HG03095 (cell line): ENCODE measurements at regions not wholly inside any gene's neighbourhood (a gene's known extent, or its start where the extent isn't known, plus 50 kb on each side); places are given as distances from the start of the nearest gene placed in this dataset.
"Not testable (repeated sequence)": the region's sequence is repeated elsewhere in the genome, so short reads cannot be mapped to it uniquely, and the experiment has no call there.

ENCODE experiments used
- ATAC-seq: cut with Tn5 transposase; IDR thresholded peaks from one replicate; pipeline ENCODE4 v1.9.1; 2021; ENCODE audit warnings: moderate library complexity; ENCODE audit not compliant: unreplicated experiment

- no peak for ATAC-seq
These were observed 136.3 kb downstream of the TFAP2C start for GRCh38 chr20:56765172-56766073.

GRCh38 chr20:56766528-56766927, 137.4 kb downstream of the TFAP2C start:
- no peak for ATAC-seq

DNA sequence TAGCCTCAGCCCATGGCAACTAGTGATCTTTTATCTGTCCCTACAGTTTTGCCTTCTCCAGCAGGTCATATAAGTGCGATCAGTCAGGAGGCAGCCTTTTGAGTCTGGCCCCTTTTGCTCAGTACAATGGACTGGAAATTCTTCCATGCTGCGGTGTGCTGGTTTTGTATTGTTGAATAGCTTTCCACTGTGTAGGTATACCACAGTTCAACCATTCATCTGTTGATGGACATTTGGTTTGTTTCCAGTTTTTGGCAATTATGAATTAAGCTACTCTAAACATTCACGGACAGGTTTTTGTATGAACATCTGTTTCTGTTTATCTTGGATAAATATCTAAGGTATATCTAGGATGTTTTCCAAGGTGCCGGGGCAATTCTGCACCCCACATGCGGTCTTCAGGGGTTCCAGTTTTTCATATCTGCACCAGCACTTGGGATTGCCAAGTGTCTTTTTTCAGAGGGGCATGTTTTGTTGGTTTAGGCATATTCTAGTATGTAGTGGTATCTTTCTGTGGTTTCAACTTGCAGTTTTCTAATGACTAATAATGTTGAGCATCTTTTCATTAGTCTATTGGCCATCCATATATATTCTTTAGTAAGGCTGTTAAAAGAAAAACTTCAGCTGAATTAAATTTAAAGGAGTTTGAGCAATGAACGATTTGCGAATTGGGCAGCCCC, 141.0 kb downstream of the TFAP2C start:
- no peak for ATAC-seq

DNA sequence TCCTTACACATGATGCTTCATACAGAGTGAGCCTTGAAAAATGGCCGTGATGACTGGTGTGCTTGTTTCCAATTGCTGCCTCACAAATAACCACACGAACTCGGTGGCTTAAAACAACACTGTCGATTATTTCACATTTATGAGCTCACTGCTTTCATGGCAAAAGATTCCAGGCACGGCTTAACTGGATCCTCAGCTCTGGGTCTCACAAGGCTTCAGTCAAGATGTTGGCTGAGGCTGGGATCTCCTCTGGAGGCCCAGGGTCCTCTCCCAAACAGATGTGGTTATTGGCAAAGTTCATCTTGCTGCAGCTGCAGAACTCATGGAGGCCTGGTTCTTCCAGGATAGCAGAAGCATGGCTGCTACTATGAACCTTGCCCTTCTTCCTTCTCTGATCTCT, 144.6 kb downstream of the TFAP2C start:
- no peak for ATAC-seq

- ATAC-seq: no peak
These were observed 145.8 kb downstream of the TFAP2C start for GRCh38 chr20:56774873-56775272.

GRCh38 chr20:56776345-56776744, 147.2 kb downstream of the TFAP2C start:
- no peak for ATAC-seq

- ATAC-seq: no peak
These were observed 149.7 kb downstream of the TFAP2C start for GRCh38 chr20:56778765-56779195.

DNA sequence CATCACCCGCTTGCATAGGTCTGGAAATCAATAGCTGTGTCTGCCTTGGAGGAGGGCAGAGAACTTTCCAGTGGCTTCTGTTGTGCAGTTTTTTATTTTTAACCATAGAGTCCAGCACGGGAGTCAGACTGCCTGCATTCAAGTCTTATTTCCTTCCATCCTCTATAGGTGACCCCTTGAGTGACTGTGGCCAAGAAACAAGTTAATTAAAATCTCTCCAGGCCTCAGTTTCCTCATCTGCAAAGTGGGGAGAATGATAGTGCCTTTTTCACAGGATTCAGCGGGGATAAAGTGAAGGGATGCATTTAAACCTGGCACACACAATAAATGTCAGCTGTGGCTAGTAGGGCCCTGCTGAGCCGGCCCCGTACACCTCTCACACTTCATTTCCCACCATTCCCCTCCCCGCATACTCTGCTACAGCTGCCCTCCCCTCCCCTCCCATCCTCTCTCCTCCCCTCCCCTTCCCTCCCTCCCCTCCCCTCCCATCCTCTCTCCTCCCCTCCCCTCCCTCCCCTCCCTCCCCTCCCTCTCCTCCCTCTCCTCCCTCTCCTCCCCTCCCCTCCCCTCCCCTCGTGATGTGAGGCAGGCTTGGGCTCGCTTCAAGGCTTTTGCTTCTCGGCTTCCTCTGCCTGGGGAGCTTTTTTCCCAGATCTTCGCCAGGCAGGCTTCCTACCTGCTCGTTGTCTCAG, 150.5 kb downstream of the TFAP2C start:
- no peak for ATAC-seq

DNA sequence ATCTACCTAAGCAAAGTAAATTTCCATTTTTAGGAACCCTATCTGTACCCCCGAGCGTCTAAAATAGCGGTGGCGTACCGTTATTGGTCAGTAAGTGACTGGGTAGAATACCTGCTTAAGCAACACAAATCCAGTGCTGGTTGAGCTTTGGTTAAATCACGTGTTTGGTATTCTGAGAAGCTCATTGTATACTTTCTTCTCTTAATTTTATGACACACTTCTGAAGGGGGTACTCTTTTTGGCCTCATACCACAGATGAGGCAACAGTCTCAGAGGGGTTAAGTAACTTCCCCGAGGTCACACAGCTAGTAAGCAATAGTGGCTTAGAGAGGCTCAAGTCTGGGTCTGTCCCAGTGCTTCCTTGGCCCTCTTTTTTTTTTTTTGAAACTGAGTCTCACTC, 151.2 kb downstream of the TFAP2C start:
- ATAC-seq: no peak

GRCh38 chr20:56781108-56781739, 152.1 kb downstream of the TFAP2C start:
- no peak for ATAC-seq

DNA sequence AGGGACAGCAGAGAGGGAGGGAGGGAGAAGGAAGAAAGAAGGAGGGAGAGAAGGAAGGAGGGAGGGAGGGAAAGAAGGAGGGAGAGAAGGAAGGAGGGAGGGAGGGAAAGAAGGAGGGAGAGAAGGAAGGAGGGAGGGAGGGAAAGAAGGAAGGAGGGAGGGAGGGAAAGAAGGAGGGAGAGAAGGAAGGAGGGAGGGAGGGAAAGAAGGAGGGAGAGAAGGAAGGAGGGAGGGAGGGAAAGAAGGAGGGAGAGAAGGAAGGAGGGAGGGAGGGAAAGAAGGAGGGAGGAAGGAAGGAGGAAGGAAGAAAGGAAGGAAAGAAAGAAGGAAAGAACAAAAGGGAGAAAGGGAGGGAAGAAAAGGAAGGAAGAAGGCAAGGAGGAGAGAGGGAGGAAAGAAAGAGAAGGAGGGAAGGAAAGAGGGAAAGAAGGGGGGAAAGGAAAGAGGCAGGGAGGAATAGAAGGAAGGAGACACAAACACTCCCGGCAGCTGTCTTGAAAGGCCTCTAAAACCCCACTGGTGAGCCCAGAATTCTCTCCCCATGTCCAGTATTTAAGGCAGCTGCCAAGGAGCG, 153.0 kb downstream of the TFAP2C start:
- not testable (repeated sequence) for ATAC-seq

DNA sequence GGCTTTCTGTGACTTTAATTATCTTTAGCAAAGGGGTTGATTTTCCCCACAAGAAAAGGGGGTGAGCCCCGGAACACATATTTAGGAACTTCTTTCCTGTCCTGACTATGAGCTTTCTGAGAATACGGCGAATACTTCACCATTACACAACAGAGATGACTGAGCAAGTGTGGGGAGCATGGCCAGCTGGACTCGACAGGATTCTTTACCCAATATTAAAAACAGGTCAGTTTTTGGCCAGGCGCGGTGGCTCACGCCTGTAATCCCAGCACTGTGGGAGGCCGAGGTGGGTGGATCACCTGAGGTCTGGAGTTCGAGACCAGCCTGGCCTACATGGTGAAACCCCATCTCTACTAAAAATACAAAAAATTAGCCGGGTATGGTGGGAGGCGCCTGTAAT, 153.7 kb downstream of the TFAP2C start:
- ATAC-seq: not testable (repeated sequence)

- no peak for ATAC-seq
These were observed 154.7 kb downstream of the TFAP2C start for GRCh38 chr20:56783826-56784225.

DNA sequence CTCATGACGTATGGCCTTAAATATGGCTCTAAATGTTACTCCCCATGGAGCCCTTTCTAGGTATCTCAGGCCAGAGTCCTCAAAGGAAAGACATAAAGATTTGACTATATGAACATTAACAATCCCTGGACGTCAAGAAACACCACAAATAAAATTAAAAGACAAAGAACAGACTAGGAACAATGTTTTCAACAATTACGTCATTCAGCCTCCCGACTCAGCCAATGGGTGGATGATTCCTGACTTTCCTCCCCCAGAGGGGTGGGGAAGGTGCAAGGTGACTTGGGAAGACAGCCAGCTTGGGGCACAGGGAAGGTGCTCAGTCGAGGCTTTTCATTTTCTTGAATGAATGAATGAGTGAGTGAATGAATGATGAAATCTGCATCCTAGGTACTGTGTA, 157.4 kb downstream of the TFAP2C start:
- ATAC-seq: no peak

GRCh38 chr20:56788041-56788670, 159.1 kb downstream of the TFAP2C start:
- no peak for ATAC-seq

GRCh38 chr20:56788671-56789610, 159.8 kb downstream of the TFAP2C start:
- ATAC-seq: no peak

GRCh38 chr20:56793916-56794315, 164.8 kb downstream of the TFAP2C start:
- ATAC-seq: no peak

DNA sequence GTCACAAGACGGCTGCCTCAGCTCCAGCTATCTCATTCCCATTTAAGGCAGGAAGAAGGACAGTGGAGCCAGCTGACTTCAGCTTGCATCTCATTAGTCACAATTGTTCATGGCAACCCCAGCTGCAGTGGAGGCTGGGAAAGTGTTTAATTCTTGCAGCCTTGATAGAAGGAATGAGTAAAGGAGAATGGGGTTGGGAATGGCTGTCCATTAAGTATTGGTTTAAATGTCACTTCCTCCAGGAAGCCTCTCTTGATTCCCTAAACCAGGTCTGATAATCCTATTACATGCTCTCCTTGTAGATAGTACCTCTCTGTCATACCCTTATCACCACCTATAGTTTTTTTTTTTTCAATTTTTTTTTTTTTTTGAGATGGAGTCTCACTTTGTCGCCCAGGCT, 166.4 kb downstream of the TFAP2C start:
- ATAC-seq: no peak

DNA sequence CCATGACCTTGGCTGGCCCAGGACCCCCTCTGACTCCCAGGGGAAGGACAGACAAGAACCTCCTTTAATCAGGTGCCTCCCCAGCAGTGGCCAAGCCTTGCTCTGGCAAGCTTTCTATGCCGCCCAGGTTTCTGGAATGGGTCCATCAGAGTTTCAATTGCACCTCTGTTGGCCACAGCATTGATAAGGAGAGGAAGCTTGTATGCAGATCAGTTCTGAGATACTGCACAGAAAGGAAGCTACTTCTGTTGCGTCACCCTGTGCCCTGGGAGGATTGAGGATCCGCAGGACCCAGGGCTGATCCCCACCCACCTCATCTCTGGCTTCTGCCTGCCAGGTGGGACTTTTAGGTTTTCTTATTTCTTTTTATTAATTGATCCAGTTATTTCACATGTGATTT, 167.2 kb downstream of the TFAP2C start:
- ATAC-seq: no peak
